ENCODE measurements at regions not wholly inside any gene's neighbourhood (a gene's known extent, or its start where the extent isn't known, plus 50 kb on each side); places are given as distances from the start of the nearest gene placed in this dataset.
"Not testable (repeated sequence)": the region's sequence is repeated elsewhere in the genome, so short reads cannot be mapped to it uniquely, and the experiment has no call there.

DNA sequence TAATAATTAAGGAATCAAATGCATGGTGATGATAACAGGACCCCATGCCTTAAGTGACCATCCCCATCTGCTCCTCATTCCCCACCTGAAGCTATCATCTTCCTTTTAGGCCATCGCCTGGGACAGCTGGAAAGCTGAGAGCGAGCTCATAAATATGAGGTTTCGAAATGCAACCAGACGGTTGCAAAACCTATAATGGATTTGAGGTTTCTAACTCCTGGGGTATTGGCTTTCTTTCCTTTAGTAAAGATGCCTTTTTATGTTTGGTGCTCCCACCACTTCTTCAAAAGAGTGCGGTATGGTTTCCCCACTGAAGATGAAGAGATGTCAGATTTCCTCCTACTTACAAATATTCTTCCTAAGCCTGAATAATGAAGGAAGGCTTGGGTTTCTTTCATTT is 1589.5 kb upstream of the PIK3C3 start:
- no peak for DNase-seq (ENCODE audit: low spot score)

DNA sequence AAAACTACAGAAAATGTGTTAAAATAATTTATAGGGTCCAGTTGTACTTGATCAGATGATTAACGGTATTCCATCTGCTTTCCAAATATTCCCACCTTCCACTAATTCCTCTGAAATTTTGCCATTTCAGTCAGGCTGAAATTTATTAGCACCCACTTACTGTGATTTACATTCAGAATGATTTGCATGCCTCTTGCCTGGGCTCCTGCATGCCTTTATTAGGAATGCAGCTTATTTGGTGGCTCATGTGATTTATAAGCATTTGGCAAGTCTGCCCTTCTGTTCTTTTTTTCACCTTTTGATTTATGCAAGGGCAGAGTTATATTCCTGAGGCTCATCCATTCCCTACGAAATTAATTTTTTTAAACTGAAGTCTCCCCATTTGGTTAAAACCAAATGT is 1594.5 kb upstream of the PIK3C3 start:
- DNase-seq (ENCODE audit: low spot score) = no peak

DNA sequence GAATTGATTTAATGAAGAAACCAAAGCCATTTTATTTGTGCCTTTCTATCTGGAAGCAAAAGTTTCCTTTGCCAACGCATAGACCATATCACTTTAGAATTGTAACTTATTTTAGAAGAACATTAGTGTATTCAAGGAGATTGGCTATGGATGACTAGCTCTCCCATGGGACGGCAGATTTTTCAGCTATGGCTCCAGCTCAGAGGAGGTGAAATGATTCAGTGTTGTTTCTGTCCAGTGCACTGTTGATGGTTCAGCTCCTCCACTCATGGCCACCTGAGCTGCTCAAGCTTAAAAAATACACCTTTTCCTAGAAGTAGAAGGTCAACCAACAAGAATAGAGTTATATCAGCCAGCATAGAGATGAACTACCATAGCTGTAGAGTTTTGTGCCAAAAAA is 1597.5 kb upstream of the PIK3C3 start:
- DNase-seq (ENCODE audit: low spot score) = no peak

DNA sequence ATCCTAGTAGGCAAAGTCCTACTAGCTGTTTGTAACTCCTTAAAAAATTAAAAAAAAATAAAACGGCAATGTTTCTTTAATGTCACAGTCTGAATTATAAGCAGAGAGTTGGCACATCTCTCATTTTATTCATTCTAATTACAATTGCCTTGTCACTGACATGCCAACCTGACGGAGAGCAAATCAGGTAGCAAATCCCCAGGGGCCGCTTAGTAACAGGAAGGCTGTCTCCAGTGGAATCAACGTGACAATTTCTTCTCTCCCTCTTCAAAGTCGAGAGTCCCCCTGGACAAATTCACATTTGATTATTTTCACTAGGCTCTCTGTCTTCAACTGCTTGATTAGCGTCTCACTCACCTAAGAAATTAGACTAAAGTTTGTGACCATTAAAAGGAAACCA is 1598.9 kb upstream of the PIK3C3 start:
- DNase-seq (ENCODE audit: low spot score) = no peak

DNA sequence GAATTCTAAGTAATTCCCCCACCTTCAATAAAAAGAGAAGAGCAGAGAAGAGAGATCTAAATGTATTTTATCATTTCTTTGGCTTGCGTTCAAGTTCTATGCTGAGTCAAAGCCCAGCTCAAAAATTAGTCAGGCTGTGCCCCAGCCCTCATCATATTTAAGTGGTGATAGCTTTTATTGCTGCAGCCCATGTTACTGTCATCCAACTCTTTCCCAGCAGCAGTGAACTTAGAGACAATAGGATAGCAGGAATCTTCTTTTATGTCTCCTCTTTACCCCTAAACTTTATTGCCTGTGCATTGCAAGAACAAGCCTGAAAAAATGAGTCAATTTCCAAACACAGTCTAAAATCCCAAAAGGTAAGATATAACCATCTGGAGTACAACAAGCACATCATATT is 1599.3 kb upstream of the PIK3C3 start:
- no peak for DNase-seq (ENCODE audit: low spot score)

DNA sequence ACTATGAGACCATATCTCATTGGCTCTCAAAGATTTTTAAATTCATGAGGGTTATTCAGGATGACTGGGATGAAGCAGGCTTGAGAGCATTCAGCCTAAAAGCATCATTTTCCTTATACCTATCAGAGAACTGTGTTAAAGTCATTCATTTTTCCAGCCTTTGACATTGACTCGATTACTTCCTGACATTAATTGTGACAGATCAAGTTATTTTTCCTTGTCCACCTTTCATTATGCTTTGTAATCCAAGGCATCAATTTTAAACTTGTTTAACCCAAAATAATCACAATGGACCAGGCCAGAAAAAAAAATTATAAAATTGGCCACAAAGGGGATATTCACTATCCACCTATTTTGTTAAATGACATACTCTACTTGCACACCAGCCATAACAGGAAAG is 1606.8 kb upstream of the PIK3C3 start:
- no peak for DNase-seq (ENCODE audit: low spot score)

DNA sequence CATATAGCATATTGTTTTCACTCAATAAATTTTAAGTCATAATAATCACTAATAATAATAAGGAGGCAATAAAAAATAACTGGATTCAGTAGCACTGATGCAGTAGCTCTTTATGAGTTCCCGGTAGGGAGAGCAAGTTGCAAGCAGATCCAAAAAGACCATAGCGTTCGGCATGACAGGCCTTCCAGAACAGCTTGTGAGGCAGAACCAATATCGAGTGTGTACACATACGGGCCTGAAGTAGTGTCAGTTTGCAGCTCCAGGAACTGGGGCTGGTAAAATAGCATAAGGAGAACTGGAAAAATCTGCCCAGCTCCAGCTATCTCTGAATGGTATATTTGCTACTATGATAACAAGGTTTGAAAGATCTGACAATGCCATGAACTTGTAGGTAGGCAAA is 1607.8 kb upstream of the PIK3C3 start:
- no peak for DNase-seq (ENCODE audit: low spot score)

DNA sequence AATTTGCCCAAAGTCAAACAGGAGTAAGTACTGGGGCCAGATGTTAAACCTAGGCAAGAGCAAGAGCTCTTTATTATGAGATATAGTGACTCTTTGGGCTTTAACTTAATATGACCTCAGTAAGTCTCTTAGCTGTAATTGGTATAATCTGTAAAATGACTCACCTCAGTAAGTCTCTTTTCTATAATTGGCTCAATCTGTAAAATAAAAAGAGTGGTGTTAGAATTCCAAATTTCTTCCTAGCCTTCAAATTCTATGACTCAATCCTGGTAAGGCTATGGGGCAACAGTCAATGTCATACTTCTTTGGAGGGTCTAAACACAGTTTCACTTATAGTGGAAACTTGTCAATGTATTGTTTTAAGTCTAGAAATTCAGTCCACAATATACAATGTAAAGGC is 1608.9 kb upstream of the PIK3C3 start:
- DNase-seq (ENCODE audit: low spot score) = no peak

DNA sequence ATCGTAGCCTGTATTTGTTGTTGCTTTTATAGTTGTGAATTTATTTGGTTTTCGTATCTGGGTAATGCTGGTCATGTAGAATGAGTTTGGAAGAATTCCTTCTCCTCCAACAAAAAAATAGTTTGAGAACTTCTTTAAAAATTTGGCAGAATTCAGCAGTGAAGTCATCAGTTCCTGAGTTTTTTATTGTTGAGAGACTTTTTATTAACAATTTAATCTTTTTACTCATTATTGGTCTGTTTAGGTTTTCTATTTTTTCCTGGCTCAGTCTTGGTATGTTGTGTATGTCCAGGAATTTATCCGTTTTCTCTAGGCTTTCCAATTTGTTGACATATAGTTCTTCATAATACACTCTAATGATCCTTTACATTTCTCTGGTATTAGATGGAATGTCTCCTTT is 1613.3 kb upstream of the PIK3C3 start:
- no peak for DNase-seq (ENCODE audit: low spot score)

DNA sequence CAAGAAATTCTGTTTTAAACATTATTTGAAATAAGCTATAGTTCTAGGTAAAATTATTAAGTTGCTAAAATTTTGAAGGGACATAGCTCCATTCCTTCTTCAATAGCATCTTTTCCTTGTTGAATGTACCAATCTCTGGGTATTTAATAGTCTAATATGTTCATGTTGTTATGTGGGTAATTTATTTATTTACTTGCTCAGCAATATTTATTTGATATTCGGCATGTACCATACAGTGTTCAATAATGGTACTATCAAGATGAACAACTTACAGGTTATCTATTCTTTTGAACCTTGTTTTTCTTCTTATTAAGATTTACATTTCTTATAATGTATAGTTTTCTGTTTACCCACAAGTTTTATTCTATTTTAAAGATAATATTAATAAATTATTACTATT is 1616.8 kb upstream of the PIK3C3 start:
- DNase-seq (ENCODE audit: low spot score) = no peak

DNA sequence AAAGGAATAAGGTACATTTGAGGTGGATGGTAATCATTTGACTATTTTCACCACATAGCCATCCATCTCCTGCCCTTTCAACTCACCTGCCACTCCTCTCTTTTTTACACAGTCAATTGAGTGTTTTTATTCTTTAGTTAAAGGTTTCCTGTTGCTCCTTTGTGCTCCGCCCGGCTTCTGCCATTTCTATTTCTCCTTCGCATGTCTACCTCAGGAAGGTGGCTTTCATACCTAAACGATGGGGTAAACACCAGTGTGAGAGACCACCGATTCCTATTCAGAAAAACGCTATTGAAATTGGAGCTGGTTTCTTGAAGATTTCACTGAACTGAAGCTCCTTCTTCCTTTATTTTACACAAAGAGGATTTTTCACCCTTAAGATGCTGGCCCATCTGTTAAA is 1628.0 kb upstream of the PIK3C3 start:
- no peak for DNase-seq (ENCODE audit: low spot score)

DNA sequence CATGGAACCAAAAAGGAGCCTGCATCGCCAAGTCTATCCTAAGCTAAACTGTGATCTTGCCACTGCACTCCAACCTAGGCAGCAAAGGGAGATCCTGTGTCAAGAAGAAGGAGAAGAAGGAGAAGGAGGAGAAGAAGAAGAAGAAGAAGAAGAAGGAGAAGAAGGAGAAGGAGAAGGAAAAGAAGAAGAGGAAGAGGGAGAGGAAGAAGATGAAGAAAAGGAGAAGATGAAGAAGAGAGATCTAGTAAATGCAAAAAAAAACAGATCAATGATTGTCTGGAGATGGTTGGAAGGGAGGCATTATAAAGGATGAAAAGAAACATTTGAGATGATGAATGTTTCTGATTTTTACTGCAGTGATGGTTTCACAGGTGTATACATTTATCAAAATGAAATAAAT is 1629.0 kb upstream of the PIK3C3 start:
- DNase-seq (ENCODE audit: low spot score) = no peak

DNA sequence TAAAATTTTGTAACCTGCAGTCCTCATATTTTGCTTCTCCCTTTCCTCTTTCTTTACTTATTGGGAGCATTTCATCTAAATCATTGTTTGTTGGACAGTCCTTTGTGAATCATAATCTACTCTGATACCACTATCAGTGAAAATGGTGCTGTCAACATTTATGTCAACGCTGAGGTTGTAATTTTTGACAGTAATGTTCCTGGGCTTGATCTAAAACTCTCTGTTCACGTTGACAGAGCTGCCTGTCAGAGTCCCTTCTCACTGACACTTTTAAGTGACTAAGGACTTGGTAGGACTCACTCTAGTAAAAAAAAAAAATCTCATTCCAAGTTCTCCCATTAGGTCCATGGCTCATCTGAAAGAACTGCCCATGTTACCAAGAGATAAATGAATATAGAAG is 1640.8 kb upstream of the PIK3C3 start:
- DNase-seq (ENCODE audit: low spot score) = no peak

DNA sequence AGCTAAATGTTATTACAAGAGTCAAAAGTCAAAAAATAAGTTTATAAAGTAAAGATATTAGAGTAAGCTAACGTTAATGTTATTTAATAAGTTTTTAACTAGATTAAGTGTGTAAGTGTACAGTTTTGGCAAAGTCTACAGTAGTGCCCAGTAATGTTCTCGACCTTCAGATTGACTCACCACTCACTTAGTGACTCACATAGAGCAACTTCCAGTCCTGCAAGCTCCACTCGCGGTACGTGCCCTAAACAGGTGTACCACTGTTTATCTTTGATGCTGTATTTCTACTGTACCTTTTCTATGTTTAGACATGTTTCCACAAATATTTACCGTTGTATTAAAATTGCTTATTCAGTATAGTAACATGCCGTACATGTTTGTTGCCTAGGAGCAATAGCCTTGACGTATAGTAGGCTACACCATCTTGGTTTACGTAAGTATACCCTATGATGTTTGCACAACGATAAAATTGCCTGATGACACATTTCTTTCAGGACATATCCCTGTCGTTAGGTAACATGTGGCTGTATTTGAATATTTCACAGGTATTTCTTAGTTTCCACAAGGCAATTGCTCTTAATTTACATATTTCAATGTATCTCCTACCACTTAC is 1641.9 kb upstream of the PIK3C3 start:
- DNase-seq (ENCODE audit: low spot score) = no peak

DNA sequence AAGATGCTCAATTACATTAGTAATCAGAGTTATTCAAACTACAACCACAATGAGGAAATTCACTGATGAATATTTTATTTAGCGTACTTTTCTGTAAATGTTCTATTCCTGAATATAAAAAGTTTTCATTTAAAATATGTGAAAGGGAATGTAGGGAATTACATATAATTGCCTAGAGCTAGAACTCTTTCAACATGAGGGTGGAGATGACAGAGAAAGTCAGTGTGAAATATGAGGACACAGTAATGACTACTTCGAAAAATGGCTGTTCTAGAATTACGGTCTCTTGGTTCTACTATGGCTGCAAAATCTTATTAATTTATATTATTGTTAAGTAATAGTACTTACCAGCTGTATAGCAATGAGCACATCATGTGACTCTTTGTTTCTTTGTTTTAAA is 1647.4 kb upstream of the PIK3C3 start:
- DNase-seq (ENCODE audit: low spot score) = no peak

DNA sequence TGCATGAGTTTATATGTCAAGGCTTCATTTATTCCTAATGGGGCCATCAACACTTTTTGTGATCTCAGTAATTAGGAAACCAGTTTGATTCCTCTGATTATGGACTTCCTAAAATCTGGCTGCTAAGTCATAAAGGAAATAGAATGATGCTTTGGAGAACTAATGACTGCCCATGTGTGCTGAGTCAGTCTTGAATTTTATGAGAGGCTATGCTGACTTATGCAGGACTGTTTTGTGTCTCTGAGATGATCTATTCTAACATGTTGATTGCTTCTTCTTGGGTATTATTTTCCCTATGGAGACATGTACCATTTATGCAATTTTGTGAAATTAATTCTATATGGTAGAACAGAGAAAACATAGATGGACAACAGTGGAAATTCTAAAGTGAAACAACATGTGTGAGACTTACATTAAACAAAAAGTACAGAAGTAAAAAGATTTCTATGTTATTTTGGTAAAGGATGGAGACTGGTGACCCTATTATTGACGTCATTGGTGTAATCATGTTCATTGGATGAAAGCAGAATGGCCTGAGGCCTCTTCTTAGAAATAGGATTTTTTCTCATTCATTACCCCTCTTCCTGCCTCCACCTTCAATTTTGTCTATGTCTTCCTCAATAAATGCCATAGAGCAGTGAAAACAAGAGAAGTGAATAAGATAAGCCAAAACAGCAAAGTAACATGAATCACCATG is 1658.2 kb upstream of the PIK3C3 start:
- DNase-seq (ENCODE audit: low spot score) = no peak

DNA sequence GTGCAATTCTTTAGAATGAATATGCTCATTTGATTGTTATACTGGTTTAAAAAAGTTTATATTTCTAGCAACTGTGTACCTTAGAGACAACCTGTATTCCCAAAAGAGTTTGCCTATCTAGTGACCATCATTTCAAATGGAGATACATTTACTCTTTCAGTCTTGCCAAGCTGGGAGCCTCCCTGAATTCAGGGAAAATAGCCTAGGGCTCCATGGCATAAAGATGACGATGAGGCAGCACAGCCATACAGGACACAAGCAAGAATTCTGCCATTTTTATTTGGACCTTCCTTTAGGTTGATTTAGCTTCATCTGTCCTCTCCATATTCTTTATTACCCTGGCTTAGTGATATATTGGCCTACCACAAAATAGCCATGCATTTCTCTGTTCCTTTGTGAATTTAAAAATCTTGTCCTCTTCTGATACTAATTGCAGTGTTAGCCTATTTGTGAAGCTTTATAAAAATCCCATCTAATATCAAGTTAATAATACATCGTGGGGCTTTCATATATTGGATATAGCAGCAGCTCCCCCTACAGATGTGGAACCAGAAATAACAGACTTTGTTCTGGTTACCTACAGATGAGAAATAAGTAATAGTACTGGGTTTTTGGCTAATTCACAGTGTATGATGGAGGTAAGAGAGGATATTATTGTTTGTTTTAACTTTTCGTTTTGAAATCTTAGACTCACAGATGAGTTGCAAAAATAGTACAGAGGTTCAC is 1661.9 kb upstream of the PIK3C3 start:
- no peak for DNase-seq (ENCODE audit: low spot score)

DNA sequence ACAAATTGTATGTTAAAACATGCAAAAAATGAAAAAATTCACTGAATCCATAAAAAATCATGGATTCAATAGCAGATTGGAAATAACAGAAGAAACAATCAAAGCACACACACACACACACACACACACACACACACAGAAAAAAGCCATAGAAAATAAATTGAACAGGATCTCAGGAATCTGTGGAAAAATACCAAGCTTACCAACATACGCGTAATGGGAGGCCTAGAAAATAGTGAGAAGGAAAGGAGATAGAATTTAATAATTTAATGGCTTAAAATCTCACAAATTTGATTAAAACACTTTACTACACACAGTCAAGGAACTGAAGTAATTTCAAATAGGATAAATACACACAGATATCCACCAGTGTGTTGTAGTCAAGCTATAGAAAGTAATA is 1671.5 kb upstream of the PIK3C3 start:
- no peak for DNase-seq (ENCODE audit: low spot score)

DNA sequence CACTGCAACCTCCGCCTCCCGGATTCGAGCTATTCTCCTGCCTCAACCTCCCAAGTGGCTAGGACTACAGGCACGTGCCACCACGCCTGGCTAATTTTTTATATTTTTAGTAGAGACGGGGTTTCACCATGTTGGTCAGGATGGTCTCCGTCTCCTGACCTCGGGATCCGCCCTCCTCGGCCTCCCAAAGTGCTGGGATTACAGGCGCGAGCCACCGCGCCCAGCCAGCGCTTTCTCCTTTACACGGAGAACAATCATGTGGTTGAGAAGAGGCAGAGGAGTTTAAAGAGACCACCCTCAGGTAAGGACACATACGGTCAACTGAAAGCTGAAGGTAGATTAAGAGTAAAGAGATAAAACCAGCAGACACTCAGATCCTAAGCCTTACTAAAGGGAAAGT is 1673.7 kb upstream of the PIK3C3 start:
- DNase-seq (ENCODE audit: low spot score) = not testable (repeated sequence)

DNA sequence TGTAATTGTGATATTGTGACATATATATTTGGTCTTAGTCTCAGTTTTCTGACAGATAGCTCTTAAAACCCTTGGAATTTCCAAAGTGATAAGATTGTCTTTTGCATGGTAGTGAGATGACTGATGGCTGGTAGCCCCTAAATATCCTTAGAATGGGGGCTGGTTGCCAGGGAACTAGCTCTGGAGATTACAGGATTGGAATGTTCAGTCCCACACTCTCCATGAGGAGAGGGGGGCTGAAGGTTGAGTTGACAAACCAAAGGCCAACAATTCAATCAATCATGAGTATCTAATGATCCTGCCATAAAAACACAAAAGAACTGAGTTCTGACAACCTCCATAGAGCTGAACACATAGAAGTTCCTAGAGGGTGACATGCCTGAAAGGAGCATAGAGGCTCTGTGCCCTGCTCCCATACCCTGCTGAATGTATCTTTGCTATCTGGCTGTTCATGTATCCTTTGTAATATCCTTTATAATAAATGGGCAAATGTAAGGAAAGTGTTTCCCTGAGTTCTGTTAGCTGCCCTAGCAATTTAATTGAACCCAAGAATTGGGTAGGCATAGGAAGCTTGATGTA is 1680.3 kb upstream of the PIK3C3 start:
- DNase-seq (ENCODE audit: low spot score) = no peak

DNA sequence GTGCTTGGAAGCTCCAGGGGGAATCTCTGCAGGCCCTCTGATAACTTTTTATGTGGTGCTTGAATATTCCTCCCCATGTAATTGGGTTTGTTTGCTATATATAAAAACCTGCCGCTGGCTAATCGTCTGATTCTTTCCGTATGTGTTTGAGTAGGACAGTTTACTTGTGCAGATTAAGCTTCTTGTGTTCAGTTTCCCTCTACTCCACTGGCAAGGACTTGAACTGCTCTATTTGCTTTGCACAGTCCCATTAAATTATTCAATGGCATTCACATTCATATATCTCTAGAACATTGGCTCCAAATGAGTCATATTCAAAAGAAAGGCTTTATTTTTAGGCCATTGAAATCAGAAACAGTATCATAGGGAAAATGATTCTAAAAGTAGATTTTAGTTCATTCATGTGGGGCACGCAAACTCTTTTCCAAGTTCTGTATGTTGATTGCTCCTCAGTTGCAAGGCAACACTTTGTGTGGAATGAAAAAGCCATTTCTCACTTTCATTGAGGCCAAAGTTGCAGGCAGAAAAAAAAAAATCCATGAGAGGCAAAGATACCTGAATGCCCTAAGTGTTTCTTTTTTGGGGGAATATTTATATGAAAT is 1682.3 kb upstream of the PIK3C3 start:
- no peak for DNase-seq (ENCODE audit: low spot score)

DNA sequence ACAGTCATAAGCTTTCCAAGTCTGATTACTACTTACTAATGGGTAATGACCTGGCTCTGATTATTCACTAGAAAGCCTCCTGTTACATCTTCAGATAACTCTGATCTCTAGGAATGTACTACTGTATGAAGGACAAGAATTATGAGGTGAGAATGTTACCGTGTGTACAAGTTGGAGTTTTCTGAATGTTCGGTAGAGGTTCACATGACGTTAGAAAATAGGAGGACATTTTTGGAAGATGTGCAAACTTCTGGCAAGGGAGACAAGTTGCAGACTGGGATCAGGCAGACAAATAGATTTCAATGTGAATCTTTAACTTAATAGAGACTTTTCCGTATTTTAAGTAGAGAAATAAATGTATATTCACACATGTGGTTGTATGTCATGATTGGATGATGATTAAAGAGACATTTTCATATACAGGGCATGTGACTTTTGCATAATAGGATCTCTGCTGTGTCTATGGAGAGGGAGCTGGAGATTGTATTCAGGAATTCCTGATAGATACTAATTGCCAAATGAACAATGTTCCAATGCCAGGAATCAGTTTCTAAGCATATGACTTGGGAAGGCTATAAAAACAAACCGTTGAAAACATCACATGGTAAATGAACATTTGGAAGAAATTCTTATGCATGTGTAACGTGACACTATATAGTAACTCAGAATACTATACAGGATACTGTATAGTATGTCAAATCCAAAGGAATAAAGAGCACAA is 1695.8 kb upstream of the PIK3C3 start:
- DNase-seq (ENCODE audit: low spot score) = no peak
